Right atrium auricular region (tissue), 2 donors: ENCODE measurements at regions not wholly inside any gene's neighbourhood (a gene's known extent, or its start where the extent isn't known, plus 50 kb on each side); places are given as distances from the start of the nearest gene placed in this dataset.

Experiments used
- DNase-seq: peaks from one replicate; pipeline ENCODE4 v3.0.0-alpha.2; 2019; ENCODE audit warnings: low spot score
- H3K27ac ChIP-seq, 2 donors: fragments of 200-600 bp; sonication (generic); 1 replicate in 1 of 2; 2 replicates in 1 of 2; pipeline ENCODE4 v1.5.1; 2016 to 2019
- H3K27me3 ChIP-seq, 2 donors: fragments of 200-600 bp; sonication (generic); one replicate each; pipeline versions ENCODE4 v1.5.1 to v1.6.0; 2017 to 2019
- H3K36me3 ChIP-seq: fragments of 200-600 bp; sonication (generic); one replicate; pipeline ENCODE4 v1.5.1; 2016
- H3K4me1 ChIP-seq, 2 donors: fragments of 200-600 bp; sonication (generic); one replicate each; pipeline versions ENCODE4 v1.5.1 to v1.6.0; 2017 to 2019
- H3K4me3 ChIP-seq, 2 donors: fragments of 200-600 bp; sonication (generic); 1 replicate in 1 of 2; 2 replicates in 1 of 2; pipeline ENCODE4 v1.5.1; 2017 to 2019; ENCODE audit warnings: mild to moderate bottlenecking in 1 of 2, moderate library complexity in 1 of 2
- H3K9me3 ChIP-seq, 2 donors: fragments of 200-600 bp; sonication (generic); one replicate each; pipeline ENCODE4 v1.5.1; 2019
- TF ChIP-seq, protein P1 (sequence below), 2 donors: fragments of 200-600 bp; sonication (generic); IDR thresholded peaks; one replicate each; pipeline ENCODE4 v1.5.1; 2019; ENCODE audit warnings: antibody characterized with exemption in 2 of 2

DNA sequence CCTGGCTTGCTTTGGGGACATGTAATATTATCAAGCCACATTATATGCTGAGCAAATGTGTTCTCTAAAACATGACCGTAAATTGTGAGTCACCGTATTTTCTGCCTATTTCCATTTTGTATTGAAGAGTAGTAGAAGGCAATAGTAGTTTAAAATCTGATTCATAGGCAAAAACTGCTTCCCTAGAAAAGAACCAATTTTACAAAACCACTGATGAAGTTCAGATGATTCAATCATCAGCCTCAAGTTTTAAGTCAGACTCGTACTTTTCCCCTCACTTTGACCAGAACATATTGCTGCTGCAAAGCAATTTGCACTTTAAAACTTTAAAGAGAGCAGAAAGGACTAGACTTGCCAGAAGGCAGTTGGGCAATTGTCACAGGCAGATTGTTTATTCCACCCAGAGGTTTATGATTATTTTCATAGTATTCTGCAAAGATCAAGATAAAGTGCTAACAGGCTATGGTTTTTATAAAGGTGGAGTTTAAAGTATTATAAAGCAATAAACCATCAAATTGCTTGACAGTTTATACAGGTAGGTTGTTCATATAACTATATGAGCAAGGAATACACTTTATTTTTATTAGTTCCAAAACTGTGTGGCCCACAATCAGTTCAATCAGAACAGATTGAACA lies 168.2 kb downstream of the ETV1 start:
- H3K4me3 ChIP-seq = no peak overlapping the region

DNA sequence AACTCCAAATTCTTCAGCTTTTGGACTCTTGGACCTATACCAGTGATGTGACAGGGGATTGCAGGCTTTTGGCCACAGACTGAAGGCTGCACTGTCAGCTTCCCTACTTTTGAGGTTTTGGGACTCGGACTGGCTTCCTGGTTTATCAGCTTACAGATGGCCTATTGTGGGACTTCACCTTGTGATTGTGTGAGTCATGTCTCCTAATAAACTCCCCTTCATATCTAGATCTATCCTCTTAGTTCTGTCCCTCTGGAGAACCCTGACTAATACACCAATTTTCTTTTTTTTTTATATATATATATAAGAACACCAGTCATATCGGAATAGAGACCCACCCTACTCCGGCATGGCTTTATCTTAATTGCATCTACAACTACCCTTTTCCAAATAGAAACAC lies 166.8 kb downstream of the ETV1 start:
- TF ChIP-seq, protein P1, sequence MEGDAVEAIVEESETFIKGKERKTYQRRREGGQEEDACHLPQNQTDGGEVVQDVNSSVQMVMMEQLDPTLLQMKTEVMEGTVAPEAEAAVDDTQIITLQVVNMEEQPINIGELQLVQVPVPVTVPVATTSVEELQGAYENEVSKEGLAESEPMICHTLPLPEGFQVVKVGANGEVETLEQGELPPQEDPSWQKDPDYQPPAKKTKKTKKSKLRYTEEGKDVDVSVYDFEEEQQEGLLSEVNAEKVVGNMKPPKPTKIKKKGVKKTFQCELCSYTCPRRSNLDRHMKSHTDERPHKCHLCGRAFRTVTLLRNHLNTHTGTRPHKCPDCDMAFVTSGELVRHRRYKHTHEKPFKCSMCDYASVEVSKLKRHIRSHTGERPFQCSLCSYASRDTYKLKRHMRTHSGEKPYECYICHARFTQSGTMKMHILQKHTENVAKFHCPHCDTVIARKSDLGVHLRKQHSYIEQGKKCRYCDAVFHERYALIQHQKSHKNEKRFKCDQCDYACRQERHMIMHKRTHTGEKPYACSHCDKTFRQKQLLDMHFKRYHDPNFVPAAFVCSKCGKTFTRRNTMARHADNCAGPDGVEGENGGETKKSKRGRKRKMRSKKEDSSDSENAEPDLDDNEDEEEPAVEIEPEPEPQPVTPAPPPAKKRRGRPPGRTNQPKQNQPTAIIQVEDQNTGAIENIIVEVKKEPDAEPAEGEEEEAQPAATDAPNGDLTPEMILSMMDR (IDR thresholded peaks at IDR 0.05) = no peak
- no peaks in the 10 kb centered on the region for H3K4me1 ChIP-seq
- DNase-seq = no peak
- H3K4me3 ChIP-seq = no peak overlapping the region
- no peaks in the 10 kb centered on the region for H3K9me3 ChIP-seq
- no peak overlapping the region for H3K27ac ChIP-seq
- H3K27me3 ChIP-seq = no peaks in the 10 kb centered on the region
- no peaks in the 10 kb centered on the region for H3K36me3 ChIP-seq

More for the DNA sequence above, 168.2 kb downstream of the ETV1 start:
- Histone ChIP-seq H3K4me1 (no peaks in the 10 kb centered on the region), H3K36me3 (no peaks in the 10 kb centered on the region), H3K27me3 (no peaks in the 10 kb centered on the region), H3K27ac (no peak overlapping the region), H3K9me3 (no peaks in the 10 kb centered on the region)
- TF ChIP-seq, protein P1 (IDR thresholded peaks at IDR 0.05) = no peak
- DNase-seq = no peak

DNA sequence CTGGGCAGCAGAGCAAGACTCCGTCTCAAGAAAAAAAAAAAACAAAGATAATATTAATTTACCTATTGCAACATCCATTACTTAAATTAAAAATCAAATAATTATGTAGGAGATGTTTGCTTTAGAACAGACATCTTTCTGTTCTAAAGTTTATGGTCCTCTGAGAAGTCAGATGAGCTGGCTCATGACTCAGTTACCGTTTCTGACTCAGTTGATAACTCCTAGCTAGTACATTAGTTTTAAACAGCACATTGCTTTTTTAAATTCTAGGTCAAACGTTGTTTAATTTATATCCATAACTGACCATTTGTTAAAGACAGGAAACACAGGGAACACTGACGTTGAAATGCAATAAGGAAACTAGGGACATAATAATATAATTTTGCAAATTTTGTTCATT lies 162.7 kb downstream of the ETV1 start:
- Histone ChIP-seq H3K27me3 (no peaks in the 10 kb centered on the region), H3K9me3 (no peaks in the 10 kb centered on the region), H3K4me3 (no peak overlapping the region), H3K36me3 (no peaks in the 10 kb centered on the region), H3K4me1 (peaks cover 0 to 16% of the 10 kb centered on the region in 2 donors), H3K27ac (no peak overlapping the region)
- no peak for DNase-seq
- TF ChIP-seq, protein P1 (IDR thresholded peaks at IDR 0.05) = no peak

DNA sequence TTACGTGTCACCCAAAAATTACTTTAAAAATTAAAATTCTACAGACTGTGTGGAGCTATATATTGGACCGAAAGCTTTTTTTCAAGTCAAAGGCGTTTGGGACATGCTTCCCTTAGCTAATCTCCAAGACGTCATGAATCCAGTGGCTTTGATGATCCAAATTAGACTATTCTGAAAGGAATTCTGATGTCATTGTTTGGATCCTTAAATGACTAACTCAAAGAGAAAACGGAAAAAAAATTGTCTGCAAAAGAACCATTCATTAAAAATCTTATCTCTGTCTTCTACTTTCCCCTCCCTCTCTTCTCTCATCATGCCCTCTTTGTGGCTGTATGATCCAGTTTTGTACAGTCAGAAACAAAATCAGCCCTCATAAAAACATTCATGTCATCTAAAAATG lies 161.8 kb downstream of the ETV1 start:
- Histone ChIP-seq H3K27ac (no peak overlapping the region), H3K9me3 (no peaks in the 10 kb centered on the region), H3K36me3 (no peaks in the 10 kb centered on the region), H3K4me3 (no peak overlapping the region), H3K4me1 (peaks cover 0 to 16% of the 10 kb centered on the region in 2 donors), H3K27me3 (no peaks in the 10 kb centered on the region)
- TF ChIP-seq, protein P1 (IDR thresholded peaks at IDR 0.05) = no peak
- no peak for DNase-seq

DNA sequence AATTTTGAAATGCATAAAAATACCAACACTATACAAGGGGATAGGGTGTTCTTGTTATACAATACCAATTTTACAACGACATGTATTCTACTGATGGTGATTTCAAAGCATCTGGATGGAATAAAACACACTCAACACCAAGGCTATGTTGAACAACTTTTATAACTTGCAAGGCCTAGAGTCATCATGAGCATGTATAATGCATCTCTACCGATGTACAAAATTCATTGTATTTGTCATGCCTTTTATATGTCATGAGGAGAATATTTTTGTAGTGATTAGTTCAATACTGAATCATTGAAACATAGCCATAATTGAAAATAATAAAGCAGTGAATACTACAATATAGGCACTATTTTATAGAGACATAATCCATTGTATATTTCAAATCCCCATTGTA lies 160.2 kb downstream of the ETV1 start:
- no peak for DNase-seq
- H3K27ac ChIP-seq = no peak overlapping the region
- H3K36me3 ChIP-seq = no peaks in the 10 kb centered on the region
- no peaks in the 10 kb centered on the region for H3K27me3 ChIP-seq
- TF ChIP-seq, protein P1 (IDR thresholded peaks at IDR 0.05) = no peak
- H3K4me1 ChIP-seq = peaks cover 0 to 18% of the 10 kb centered on the region in 2 donors
- no peak overlapping the region for H3K4me3 ChIP-seq
- H3K9me3 ChIP-seq = no peaks in the 10 kb centered on the region
